ENCODE measurements at regions not wholly inside any gene's neighbourhood (a gene's known extent, or its start where the extent isn't known, plus 50 kb on each side); places are given as distances from the start of the nearest gene placed in this dataset.

- Histone ChIP-seq H3K4me1 (ENCODE audit: insufficient read depth, low read length, poor library complexity, severe bottlenecking) (peaks cover 5% of the 10 kb centered on the region), H3K9me2 (ENCODE audit: insufficient read depth, low read length) (no peaks in the 10 kb centered on the region), H3K36me3 (ENCODE audit: insufficient read depth, low read length) (no peaks in the 10 kb centered on the region), H3K4me3 (ENCODE audit: low read depth, low read length, poor library complexity, severe bottlenecking) (no peak overlapping the region), H3K4me2 (ENCODE audit: low read length) (no peak overlapping the region), H2AFZ (ENCODE audit: low read length) (no peak overlapping the region), H3K9me3 (ENCODE audit: low read length) (no peaks in the 10 kb centered on the region), H3K27ac (ENCODE audit: low read depth, low read length, poor library complexity, severe bottlenecking) (no peak overlapping the region), H4K20me1 (ENCODE audit: insufficient read depth, low read length) (no peaks in the 10 kb centered on the region), H3K79me2 (ENCODE audit: insufficient read depth, low read depth, low read length) (no peaks in the 10 kb centered on the region)
- BruUV-seq (replicated peaks), result no TSS peak
- no peak for TF ChIP-seq CTCF (conservative IDR thresholded peaks at IDR 0.05; ENCODE audit: low read length)
- no peak for TF ChIP-seq EZH2phosphoT487 (IDR thresholded peaks at IDR 0.05; ENCODE audit: borderline replicate concordance, low read depth, low read length)
- intact Hi-C loops (cut with micrococcal nuclease; ENCODE audit: unreplicated experiment), result no loop called here
- CTCF ChIA-PET (ENCODE audit: unreplicated experiment), result no interaction called here
- POLR2A ChIA-PET, result interaction anchor here (0.5 kb wide), 1 partner anchor 154 kb away, joined by 3 read pairs; no protein-coding TSS in a partner anchor
- DNase-seq (ENCODE audit: low spot score), result no peak
Measured at GRCh38 chr6:4441981-4442434, 306.6 kb upstream of the ECI2 start.

- H3K4me3 ChIP-seq (ENCODE audit: low read depth, low read length, poor library complexity, severe bottlenecking), result no peak overlapping the region
- H3K4me2 ChIP-seq (ENCODE audit: low read length), result no peak overlapping the region
- no peaks in the 10 kb centered on the region for H3K4me1 ChIP-seq (ENCODE audit: insufficient read depth, low read length, poor library complexity, severe bottlenecking)
- no peaks in the 10 kb centered on the region for H3K9me3 ChIP-seq (ENCODE audit: low read length)
- BruUV-seq (replicated peaks), result no TSS peak
- H3K79me2 ChIP-seq (ENCODE audit: insufficient read depth, low read depth, low read length), result no peaks in the 10 kb centered on the region
- H3K36me3 ChIP-seq (ENCODE audit: insufficient read depth, low read length), result no peaks in the 10 kb centered on the region
- H4K20me1 ChIP-seq (ENCODE audit: insufficient read depth, low read length), result no peaks in the 10 kb centered on the region
- TF ChIP-seq EZH2phosphoT487 (IDR thresholded peaks at IDR 0.05; ENCODE audit: borderline replicate concordance, low read depth, low read length), result no peak
- TF ChIP-seq CTCF (conservative IDR thresholded peaks at IDR 0.05; ENCODE audit: low read length), result no peak
- no peak overlapping the region for H3K27ac ChIP-seq (ENCODE audit: low read depth, low read length, poor library complexity, severe bottlenecking)
- ChIA-PET POLR2A (no interaction called here), CTCF (ENCODE audit: unreplicated experiment) (no interaction called here)
- no peak for DNase-seq (ENCODE audit: low spot score)
- H2AFZ ChIP-seq (ENCODE audit: low read length), result no peak overlapping the region
- H3K9me2 ChIP-seq (ENCODE audit: insufficient read depth, low read length), result no peaks in the 10 kb centered on the region
- intact Hi-C loops (cut with micrococcal nuclease; ENCODE audit: unreplicated experiment), result no loop called here
Measured at GRCh38 chr6:4439159-4439558, 303.8 kb upstream of the ECI2 start.

GRCh38 chr6:4437342-4437741 lies 302.0 kb upstream of the ECI2 start:
- no TSS peak for BruUV-seq (replicated peaks)
- intact Hi-C loops (cut with micrococcal nuclease; ENCODE audit: unreplicated experiment), result no loop called here
- no peaks in the 10 kb centered on the region for H3K9me2 ChIP-seq (ENCODE audit: insufficient read depth, low read length)
- no peak overlapping the region for H3K4me3 ChIP-seq (ENCODE audit: low read depth, low read length, poor library complexity, severe bottlenecking)
- CTCF ChIA-PET (ENCODE audit: unreplicated experiment), result no interaction called here
- H3K9me3 ChIP-seq (ENCODE audit: low read length), result no peaks in the 10 kb centered on the region
- POLR2A ChIA-PET, result no interaction called here
- no peak overlapping the region for H3K27ac ChIP-seq (ENCODE audit: low read depth, low read length, poor library complexity, severe bottlenecking)
- no peak overlapping the region for H3K4me2 ChIP-seq (ENCODE audit: low read length)
- H4K20me1 ChIP-seq (ENCODE audit: insufficient read depth, low read length), result no peaks in the 10 kb centered on the region
- H3K4me1 ChIP-seq (ENCODE audit: insufficient read depth, low read length, poor library complexity, severe bottlenecking), result no peaks in the 10 kb centered on the region
- no peak for TF ChIP-seq EZH2phosphoT487 (IDR thresholded peaks at IDR 0.05; ENCODE audit: borderline replicate concordance, low read depth, low read length)
- H3K79me2 ChIP-seq (ENCODE audit: insufficient read depth, low read depth, low read length), result no peaks in the 10 kb centered on the region
- DNase-seq (ENCODE audit: low spot score), result no peak
- H3K36me3 ChIP-seq (ENCODE audit: insufficient read depth, low read length), result no peaks in the 10 kb centered on the region
- H2AFZ ChIP-seq (ENCODE audit: low read length), result no peak overlapping the region
